HEK293T (cell line): ENCODE measurements at regions not wholly inside any gene's neighbourhood (a gene's known extent, or its start where the extent isn't known, plus 50 kb on each side); places are given as distances from the start of the nearest gene placed in this dataset.

Experiments
- FOXM1 ChIP-seq: fragments of 450-650 bp; IDR thresholded peaks from 2 replicates; pipeline ENCODE4 v1.6.1; 2017; ENCODE audit warnings: mild to moderate bottlenecking, borderline replicate concordance
- SUZ12 ChIP-seq: fragments of 450-650 bp; IDR thresholded peaks from 2 replicates; pipeline ENCODE4 v1.6.1; 2016; ENCODE audit warnings: mild to moderate bottlenecking

GRCh38 chr10:44848211-44848610 is 62.9 kb upstream of the TMEM72 start:
- TF ChIP-seq FOXM1 (no peak), SUZ12 (no peak)
